ENCODE measurements at regions not wholly inside any gene's neighbourhood (a gene's known extent, or its start where the extent isn't known, plus 50 kb on each side); places are given as distances from the start of the nearest gene placed in this dataset.

- H3K27me3 ChIP-seq = no peaks in the 10 kb centered on the region
- no peak for DNase-seq (ENCODE audit: low spot score)
- TF ChIP-seq, protein P1, sequence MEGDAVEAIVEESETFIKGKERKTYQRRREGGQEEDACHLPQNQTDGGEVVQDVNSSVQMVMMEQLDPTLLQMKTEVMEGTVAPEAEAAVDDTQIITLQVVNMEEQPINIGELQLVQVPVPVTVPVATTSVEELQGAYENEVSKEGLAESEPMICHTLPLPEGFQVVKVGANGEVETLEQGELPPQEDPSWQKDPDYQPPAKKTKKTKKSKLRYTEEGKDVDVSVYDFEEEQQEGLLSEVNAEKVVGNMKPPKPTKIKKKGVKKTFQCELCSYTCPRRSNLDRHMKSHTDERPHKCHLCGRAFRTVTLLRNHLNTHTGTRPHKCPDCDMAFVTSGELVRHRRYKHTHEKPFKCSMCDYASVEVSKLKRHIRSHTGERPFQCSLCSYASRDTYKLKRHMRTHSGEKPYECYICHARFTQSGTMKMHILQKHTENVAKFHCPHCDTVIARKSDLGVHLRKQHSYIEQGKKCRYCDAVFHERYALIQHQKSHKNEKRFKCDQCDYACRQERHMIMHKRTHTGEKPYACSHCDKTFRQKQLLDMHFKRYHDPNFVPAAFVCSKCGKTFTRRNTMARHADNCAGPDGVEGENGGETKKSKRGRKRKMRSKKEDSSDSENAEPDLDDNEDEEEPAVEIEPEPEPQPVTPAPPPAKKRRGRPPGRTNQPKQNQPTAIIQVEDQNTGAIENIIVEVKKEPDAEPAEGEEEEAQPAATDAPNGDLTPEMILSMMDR (IDR thresholded peaks at IDR 0.05) = no peak
- H3K9me3 ChIP-seq = peaks cover 0 to 12% of the 10 kb centered on the region in 2 donors
- no peak overlapping the region for H3K27ac ChIP-seq
- H3K36me3 ChIP-seq = no peaks in the 10 kb centered on the region
- no peaks in the 10 kb centered on the region for H3K4me1 ChIP-seq
- H3K4me3 ChIP-seq = no peak overlapping the region
Measured at GRCh38 chr10:9901971-9902370, 1115.7 kb upstream of the CELF2 start.

- Histone ChIP-seq H3K9me3 (peaks cover 0 to 25% of the 10 kb centered on the region in 2 donors), H3K27ac (no peak overlapping the region), H3K27me3 (no peaks in the 10 kb centered on the region), H3K4me3 (no peak overlapping the region), H3K4me1 (no peaks in the 10 kb centered on the region), H3K36me3 (no peaks in the 10 kb centered on the region)
- DNase-seq (ENCODE audit: low spot score) = no peak
- TF ChIP-seq, protein P1 (IDR thresholded peaks at IDR 0.05) = no peak
Measured at GRCh38 chr10:9910446-9910845, 1107.2 kb upstream of the CELF2 start.

GRCh38 chr10:9911488-9911887 lies 1106.2 kb upstream of the CELF2 start:
- TF ChIP-seq, protein P1 (IDR thresholded peaks at IDR 0.05) = no peak
- no peak overlapping the region for H3K4me3 ChIP-seq
- DNase-seq (ENCODE audit: low spot score) = no peak
- H3K27me3 ChIP-seq = no peaks in the 10 kb centered on the region
- H3K4me1 ChIP-seq = no peaks in the 10 kb centered on the region
- no peak overlapping the region for H3K27ac ChIP-seq
- H3K9me3 ChIP-seq = peaks cover 0 to 16% of the 10 kb centered on the region in 2 donors
- H3K36me3 ChIP-seq = no peaks in the 10 kb centered on the region

DNA sequence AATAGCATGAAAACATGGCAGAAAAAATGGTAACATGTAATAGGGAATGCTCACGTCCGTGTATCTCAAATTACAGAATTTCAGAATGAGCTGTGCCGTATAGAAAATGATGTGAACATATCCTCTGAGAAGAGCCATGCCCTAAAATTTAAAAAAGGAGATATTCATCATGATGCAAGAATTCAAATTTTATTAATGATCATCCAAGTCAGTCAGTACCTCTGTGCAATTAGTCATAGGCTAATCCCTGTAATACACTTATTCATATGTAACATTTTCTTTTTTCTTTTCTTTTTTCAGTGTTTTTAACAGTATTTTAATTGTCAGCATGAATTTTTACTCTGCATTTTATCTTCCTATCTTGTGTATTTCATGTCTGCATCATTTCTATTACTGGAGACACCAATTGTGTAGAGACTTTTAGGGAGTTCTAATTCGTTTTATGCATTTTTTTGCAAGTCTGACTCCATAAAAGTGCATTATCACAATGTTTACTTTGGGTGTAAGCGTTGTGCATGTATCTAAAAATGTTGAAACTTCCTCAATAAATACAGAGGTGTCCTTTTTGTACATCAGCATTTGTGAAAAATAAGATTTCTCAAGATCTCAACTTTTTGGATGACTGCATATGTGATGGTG lies 1103.7 kb upstream of the CELF2 start:
- Histone ChIP-seq H3K4me3 (no peak overlapping the region), H3K9me3 (peaks cover 0 to 2% of the 10 kb centered on the region in 2 donors), H3K27ac (no peak overlapping the region), H3K4me1 (no peaks in the 10 kb centered on the region), H3K27me3 (no peaks in the 10 kb centered on the region), H3K36me3 (no peaks in the 10 kb centered on the region)
- TF ChIP-seq, protein P1 (IDR thresholded peaks at IDR 0.05) = no peak
- no peak for DNase-seq (ENCODE audit: low spot score)

DNA sequence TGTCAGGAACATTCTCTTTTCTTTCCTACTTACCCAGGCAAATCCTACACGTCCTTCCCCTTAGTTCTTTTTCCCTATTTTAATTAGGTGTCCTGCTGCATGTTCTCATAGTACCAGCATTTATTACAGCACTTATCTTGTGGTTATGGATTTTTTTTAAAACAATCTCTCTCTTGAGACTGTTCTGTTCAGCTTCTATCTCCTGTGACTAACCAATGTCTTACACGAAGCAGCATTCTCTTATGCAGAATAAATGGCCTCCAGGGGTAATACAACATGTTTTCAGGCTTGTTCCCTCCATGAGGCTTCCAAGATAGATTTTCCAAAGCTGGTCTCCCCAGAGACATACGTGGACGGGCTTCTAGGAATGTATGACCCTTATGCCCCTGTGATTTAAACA lies 1096.1 kb upstream of the CELF2 start:
- H3K27me3 ChIP-seq = no peaks in the 10 kb centered on the region
- H3K4me1 ChIP-seq = no peaks in the 10 kb centered on the region
- no peaks in the 10 kb centered on the region for H3K36me3 ChIP-seq
- DNase-seq (ENCODE audit: low spot score) = no peak
- no peaks in the 10 kb centered on the region for H3K9me3 ChIP-seq
- H3K27ac ChIP-seq = no peak overlapping the region
- TF ChIP-seq, protein P1 (IDR thresholded peaks at IDR 0.05) = no peak
- no peak overlapping the region for H3K4me3 ChIP-seq

Measured in right atrium auricular region (tissue), 2 donors.